ENCODE measurements at regions not wholly inside any gene's neighbourhood (a gene's known extent, or its start where the extent isn't known, plus 50 kb on each side); places are given as distances from the start of the nearest gene placed in this dataset.

- H3K9ac ChIP-seq (ENCODE audit: low read depth in 1 of 2, low read length in 2 of 2): no peak overlapping the region
- no peak for DNase-seq (ENCODE audit: low spot score)
- peaks cover 8 to 40% (median 20%) of the 10 kb centered on the region in 4 donors for H3K4me1 ChIP-seq (ENCODE audit: control insufficient read depth in 4 of 4, insufficient read depth in 4 of 4, low read length in 3 of 4)
- no peaks in the 10 kb centered on the region for H3K9me3 ChIP-seq (ENCODE audit: control insufficient read depth in 4 of 4, low read length in 3 of 4)
- no peak overlapping the region for H3K27ac ChIP-seq (ENCODE audit: low read depth in 1 of 2, low read length in 2 of 2)
- no peak overlapping the region for H3K4me3 ChIP-seq (ENCODE audit: low read depth in 1 of 3, low read length in 3 of 3)
- H3K36me3 ChIP-seq (ENCODE audit: control insufficient read depth in 4 of 4, insufficient read depth in 3 of 4, low read depth in 1 of 4, low read length in 3 of 4): no peaks in the 10 kb centered on the region
- WGBS: 94% methylated on average over 1 of the region's 1 CpG
- TF ChIP-seq FOXA1 (IDR thresholded peaks at IDR 0.05): no peak
- TF ChIP-seq HNF4A (conservative IDR thresholded peaks at IDR 0.05): no peak
- no peak for TF ChIP-seq JUND (IDR thresholded peaks at IDR 0.05)
- TF ChIP-seq RAD21 (IDR thresholded peaks at IDR 0.05): no peak
- TF ChIP-seq RXRA (IDR thresholded peaks at IDR 0.05): no peak
- no peak for TF ChIP-seq NR2F2 (IDR thresholded peaks at IDR 0.05)
- TF ChIP-seq MAX (IDR thresholded peaks at IDR 0.05): no peak
- no peak for TF ChIP-seq ZBTB33 (IDR thresholded peaks at IDR 0.05)
- no peak for TF ChIP-seq CTCF (IDR thresholded peaks at IDR 0.05; ENCODE audit: low read depth, low read length, missing input control)
- no peaks in the 10 kb centered on the region for H3K27me3 ChIP-seq (ENCODE audit: control insufficient read depth in 4 of 4, insufficient read depth in 4 of 4, low read length in 3 of 4)
Observed at GRCh38 chr3:124610130-124610529, 120.1 kb upstream of the UMPS start.

GRCh38 chr3:124611520-124611919, 118.7 kb upstream of the UMPS start:
- 43% methylated on average over 4 of the region's 4 CpGs for WGBS
- no peak overlapping the region for H3K27ac ChIP-seq (ENCODE audit: low read depth in 1 of 2, low read length in 2 of 2)
- no peak for DNase-seq (ENCODE audit: low spot score)
- H3K4me3 ChIP-seq (ENCODE audit: low read depth in 1 of 3, low read length in 3 of 3): no peak overlapping the region
- H3K36me3 ChIP-seq (ENCODE audit: control insufficient read depth in 4 of 4, insufficient read depth in 3 of 4, low read depth in 1 of 4, low read length in 3 of 4): no peaks in the 10 kb centered on the region
- no peaks in the 10 kb centered on the region for H3K9me3 ChIP-seq (ENCODE audit: control insufficient read depth in 4 of 4, low read length in 3 of 4)
- TF ChIP-seq YY1 (IDR thresholded peaks at IDR 0.05) (no peak), RAD21 (IDR thresholded peaks at IDR 0.05) (peak in 1 of 2 donors; percentile 27), TAF1 (conservative IDR thresholded peaks at IDR 0.05) (no peak), FOXA2 (IDR thresholded peaks at IDR 0.05) (no peak), REST (IDR thresholded peaks at IDR 0.05) (no peak), SP1 (IDR thresholded peaks at IDR 0.05) (peak; percentile 69), MAX (IDR thresholded peaks at IDR 0.05) (no peak), GABPA (IDR thresholded peaks at IDR 0.05 in 1 of 2, conservative IDR thresholded peaks at IDR 0.05 in 1 of 2) (no peak), ATF3 (IDR thresholded peaks at IDR 0.05) (peak; percentile 71), CTCF (IDR thresholded peaks at IDR 0.05; ENCODE audit: low read depth, low read length, missing input control) (no peak), ZBTB33 (IDR thresholded peaks at IDR 0.05) (no peak), FOXA1 (IDR thresholded peaks at IDR 0.05) (no peak), RXRA (IDR thresholded peaks at IDR 0.05) (peak; percentile 28 to 62), NR2F2 (IDR thresholded peaks at IDR 0.05) (no peak), JUND (IDR thresholded peaks at IDR 0.05) (no peak), EGR1 (IDR thresholded peaks at IDR 0.05; ENCODE audit: low read depth in 2 of 2) (no peak), HNF4G (IDR thresholded peaks at IDR 0.05) (peak; percentile 70), HNF4A (conservative IDR thresholded peaks at IDR 0.05) (peak; percentile 75 to 87)
- H3K27me3 ChIP-seq (ENCODE audit: control insufficient read depth in 4 of 4, insufficient read depth in 4 of 4, low read length in 3 of 4): no peaks in the 10 kb centered on the region
- H3K4me1 ChIP-seq (ENCODE audit: control insufficient read depth in 4 of 4, insufficient read depth in 4 of 4, low read length in 3 of 4): peaks cover 8 to 41% (median 21%) of the 10 kb centered on the region in 4 donors
- no peak overlapping the region for H3K9ac ChIP-seq (ENCODE audit: low read depth in 1 of 2, low read length in 2 of 2)

Measured in liver (tissue), 8 donors.